GM19397 (cell line): ENCODE measurements at regions not wholly inside any gene's neighbourhood (a gene's known extent, or its start where the extent isn't known, plus 50 kb on each side); places are given as distances from the start of the nearest gene placed in this dataset.
"Not testable (repeated sequence)": the region's sequence is repeated elsewhere in the genome, so short reads cannot be mapped to it uniquely, and the experiment has no call there.

Experiments
- ATAC-seq: cut with Tn5 transposase; IDR thresholded peaks from one replicate; pipeline ENCODE4 v1.9.1; 2021; ENCODE audit warnings: mild to moderate bottlenecking, moderate library complexity; ENCODE audit not compliant: unreplicated experiment

DNA sequence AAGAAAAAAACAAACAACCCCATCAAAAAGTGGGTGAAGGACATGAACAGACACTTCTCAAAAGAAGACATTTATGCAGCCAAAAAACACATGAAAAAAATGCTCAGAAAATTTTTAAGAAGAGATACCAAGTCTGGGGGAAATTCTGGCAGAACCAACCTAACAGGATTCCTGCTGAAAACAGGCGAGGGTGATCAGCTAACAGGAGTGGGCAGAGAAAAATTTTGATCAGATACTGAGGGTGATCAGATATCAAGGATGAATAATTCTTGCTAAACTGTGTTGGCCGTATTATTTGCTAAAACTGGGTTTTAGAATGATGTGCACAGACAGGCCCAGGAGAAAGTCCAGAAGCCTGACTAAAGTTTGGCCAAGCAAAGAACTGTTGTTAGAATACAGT lies 557.3 kb downstream of the CD109 start:
- no peak for ATAC-seq

DNA sequence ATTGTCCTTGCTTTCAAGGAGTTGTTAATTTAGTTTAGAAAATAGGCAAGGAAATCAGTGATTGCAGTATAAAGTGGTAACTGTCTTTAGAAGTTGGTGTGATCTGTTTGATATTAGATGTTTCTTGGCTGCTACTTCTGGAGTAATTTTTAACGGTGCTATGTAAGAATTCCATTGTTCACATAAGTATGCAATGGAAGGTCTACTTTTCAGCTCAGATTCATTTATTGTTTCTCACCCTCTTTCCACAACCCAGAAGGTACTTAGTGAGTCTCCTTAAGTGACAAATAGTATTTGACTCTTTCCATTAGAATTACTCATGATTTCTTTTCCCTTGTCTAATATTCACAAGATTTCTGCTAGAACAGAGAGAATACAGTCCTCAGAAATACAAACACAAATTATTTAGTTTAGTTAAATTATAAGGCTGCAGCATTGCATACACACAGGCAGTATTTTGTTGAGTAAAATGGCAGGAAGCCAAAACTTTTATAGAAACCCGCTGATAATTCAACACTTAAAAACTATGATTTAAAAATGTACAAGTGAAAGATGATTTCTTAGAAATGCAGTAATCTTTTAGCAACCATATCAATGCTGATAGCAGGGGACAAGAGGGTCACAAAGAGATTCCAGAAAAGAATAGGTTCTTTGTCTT lies 554.3 kb downstream of the CD109 start:
- ATAC-seq = no peak

DNA sequence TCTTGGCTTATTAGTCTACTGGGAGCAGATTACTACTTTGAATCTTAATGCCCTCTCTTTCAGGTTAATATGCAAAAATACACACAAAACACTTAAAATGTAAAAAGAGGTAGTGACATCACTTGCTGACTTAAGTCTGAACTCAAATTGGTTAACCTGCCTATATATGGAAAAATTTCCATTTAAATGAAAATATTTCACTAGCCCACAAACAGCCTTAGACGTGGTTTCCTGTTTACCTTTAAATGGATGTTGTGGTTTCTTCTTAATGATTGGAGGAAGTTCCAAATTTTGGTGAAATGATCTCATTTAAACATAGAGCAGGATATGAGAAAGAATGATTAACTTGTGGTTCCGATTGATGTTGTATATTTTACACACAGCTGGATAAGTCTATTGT lies 553.7 kb downstream of the CD109 start:
- ATAC-seq = peak; percentile 77

DNA sequence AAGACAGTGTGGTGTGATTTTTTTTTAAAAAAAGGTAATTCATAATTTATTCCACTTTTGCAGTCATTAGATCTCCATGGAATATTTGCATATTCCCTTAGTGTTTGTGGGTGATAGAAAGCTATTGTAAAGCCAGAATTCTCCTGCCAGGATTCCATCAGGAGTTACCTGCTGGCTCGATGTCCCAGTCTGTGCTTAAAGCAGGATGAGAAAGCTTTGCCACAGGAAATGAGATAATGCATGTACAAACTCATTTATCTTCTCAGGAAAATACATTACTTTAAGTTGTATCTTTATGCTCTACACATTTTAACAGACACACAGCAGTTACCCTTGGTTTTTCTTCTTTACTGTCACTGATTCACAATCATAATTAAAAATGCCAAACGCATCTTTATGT lies 553.0 kb downstream of the CD109 start:
- no peak for ATAC-seq

DNA sequence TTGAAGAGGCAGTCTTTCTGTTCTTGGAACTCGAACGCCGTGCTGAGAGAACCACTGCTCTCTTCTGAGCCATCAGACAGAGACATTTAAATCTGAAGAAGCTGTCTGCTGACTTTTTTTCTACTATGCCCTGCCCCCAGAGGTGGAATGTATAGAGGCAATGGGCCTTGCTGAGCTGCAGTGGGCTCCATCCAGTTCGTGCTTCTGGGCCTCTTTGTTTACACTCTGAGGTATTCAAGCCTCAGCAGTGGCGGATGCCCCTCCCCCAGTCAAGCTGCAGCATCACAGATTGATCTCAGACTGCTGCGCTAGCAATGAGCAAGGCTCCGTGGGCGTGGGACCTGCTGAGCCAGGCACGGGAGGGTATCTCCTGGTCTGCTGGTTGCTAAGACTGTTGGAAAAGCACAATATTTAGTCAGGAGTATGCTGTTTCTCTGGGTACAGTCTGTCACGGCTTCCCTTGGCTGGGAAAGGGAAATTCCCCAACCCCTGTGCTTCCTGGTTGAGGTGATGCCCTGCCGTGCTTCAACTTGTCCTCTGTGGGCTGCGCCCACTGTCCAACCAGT lies 526.8 kb downstream of the CD109 start:
- no peak for ATAC-seq

DNA sequence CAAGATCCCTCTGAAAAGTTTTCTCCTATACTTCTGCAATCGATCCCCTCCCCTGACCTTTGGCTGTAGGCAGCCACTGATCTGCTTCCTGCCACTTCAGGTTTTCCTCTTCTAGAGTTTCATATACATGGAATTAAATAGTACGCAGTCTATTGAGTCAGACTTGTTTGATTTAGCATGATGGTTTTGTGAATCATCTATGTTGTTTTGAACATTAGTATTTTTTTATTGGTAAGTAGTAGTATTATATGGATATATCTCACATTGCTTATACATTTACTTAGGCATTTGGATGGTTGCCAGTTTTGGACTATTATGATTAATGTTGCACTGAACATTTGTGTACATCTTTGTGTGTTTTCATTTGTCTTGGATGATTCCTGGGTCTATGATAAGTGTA lies 518.0 kb downstream of the CD109 start:
- ATAC-seq = no peak

DNA sequence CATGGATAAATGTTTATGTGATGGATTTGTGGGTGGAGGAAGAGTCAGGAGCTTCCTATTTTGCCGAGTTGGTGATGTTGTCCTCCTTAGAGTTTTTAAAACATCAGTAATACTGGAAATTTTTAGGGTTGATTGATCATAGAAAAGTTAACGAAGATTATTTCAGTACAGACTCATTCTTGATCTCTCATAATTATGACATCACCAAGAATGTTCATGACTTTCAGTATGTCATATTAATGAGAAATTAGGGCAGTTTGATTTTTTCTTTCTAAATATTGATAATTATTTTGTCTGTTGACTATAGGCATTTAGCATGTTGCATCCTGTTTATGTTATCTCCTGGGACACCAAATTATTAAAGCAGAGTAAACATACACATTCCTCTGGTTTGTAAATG lies 512.2 kb downstream of the CD109 start:
- no peak for ATAC-seq

DNA sequence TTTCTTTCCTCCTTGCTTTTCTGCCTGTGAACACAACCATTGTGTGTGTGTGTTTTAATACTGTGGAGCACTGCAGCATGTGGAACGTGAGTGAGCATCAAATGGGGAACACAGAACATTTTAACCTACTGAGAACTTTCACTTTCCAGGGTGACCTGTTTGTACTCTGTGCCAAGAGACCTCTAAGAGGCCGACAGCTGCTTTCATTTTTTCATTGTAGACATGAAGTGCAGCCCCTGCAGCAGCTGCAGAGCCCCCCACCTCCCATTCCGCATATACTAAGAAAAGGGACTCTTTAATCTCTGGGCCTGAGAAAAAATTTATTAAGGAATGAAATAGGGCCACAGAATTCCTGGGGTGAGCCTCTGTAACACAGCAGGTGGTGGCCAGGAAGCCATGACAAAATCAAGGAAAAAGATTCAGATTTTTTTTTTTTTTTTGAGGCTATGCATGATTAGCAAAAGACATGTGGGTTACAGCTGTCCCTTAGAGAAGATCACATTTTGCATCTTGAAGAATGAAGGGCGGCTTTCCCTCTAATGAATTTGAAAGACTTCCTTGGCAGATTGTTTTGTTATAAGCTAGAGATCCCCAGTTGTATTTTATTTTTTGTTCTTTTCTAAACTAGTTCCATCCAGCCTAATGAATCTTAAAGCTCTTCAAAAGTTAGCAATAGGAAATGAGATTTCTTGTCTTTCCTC lies 503.4 kb downstream of the CD109 start:
- ATAC-seq = no peak

DNA sequence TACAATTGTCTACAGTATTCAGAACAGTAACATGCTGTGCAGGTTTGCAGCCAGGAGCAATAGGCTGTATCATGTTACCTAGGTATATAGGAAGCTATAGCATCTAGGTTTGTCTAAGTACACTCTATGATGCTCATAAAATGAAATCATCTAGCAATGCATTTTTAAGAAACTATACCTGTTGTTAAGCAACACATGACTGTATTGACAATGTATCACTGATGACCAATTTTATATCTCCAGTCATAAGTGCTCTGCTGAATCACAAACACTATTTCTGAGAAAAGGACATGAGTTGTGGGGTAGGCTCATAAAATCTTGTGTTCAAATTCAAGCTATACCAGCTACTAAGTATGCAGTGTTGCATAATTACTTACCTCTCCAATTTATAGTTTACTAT lies 501.3 kb downstream of the CD109 start:
- ATAC-seq = no peak

DNA sequence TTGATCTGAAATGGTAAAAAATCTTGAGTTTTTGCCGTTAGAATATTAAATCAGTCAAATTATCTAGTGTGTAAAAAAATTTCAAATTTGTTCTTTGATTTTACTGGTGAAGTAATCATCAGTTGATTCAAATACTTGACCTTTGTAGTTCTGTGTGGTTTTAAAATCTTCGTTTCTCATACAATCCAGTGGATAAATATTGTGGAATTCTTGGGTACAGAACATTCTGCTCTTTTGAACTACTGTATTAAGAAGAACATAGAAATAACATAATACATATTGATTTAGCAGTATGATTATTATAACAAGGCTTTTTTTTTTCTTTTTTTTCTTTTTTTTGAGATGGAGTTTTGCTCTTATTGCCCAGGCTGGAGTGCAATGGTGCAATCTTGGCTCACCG lies 491.8 kb downstream of the CD109 start:
- ATAC-seq = no peak

DNA sequence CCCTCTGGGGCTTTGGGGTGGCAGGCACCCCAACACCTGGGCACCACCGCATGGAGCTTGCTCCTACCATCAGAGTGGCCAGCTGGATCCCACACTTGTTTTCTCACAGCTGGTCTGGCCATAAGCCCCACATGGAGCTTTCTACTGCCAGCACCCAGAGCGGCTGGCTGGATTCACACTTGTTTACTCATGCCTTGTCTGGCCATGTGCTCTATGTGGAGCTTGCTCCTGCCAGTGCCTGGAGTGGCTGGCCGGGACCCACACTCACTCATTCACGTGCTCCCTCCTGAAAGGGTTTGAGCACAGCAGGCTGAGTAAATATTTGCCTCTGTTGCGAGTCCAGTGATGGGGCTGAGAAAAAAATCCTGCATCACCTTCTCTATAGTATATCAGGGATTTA lies 487.0 kb downstream of the CD109 start:
- ATAC-seq = no peak

DNA sequence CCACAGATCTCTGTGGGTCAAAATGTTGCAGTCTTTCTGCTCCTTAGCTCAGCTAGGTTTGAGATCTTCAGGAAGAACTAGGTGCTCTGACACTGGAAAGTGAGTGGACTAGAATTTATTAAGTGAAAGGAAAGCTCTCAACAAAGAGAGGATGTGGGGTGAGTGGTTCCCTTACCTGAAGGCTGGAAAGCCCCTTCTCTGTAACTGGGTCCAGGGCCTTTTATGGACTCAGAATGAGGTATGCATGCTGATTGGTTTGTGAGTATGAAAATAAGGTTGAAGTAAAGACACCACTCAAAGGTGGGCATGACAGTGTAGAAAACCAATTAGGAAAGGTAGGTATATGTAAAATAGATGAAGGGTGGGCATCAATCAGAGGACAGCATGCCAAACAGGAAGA lies 485.5 kb downstream of the CD109 start:
- ATAC-seq = no peak

DNA sequence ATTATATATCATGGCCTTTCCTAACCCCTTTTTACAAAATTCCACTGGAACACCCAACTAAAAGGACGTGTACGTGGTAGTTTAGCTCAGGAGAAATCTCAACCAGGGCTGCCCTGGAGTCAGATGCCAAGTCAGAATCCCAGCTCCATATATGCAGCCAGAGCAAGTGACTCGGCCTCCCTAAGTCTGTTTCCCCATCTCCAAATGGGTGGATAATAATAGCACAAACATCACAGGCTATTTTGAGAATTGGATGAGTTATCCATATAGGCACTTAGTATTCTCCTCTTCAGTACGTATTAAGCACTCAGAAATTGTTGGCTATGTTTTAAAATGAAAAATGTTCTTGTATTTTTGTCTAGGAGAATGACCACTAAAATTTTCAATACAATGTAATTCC lies 481.5 kb downstream of the CD109 start:
- no peak for ATAC-seq

DNA sequence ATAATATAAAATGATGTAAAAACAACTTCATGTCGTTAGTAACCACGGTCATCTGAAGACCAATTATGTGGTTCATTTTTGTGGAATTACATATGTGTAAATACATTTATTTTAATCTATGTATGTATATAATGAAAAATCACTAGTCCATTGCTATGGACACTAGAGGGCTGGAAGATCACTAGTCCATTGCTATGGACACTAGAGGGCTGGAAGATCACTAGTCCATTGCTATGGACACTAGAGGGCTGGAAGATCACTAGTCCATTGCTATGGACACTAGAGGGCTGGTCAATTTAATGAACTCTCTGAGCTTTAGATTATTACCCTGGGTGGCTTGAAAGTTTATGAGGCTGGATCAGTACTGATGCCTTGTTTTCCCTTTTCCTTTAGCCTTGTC lies 474.5 kb downstream of the CD109 start:
- ATAC-seq = not testable (repeated sequence)

DNA sequence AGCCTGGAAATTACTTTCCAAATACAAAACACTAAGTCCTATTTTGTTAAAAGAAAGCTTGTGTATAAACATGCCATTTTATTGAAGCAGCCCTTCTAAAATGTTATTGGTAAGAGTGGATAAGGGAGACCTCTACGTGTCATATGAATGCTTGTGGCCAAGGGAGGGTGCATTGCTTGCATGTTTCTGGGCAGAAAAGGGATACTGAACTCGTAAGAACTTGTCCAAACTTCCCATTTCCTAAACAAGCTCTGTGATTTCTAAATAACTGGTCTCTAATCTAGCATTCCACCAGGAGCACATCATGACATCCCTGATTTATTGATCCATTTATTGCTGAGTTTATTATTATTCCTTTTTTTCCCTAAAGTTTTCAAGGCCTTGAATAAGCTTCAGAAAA lies 474.1 kb downstream of the CD109 start:
- ATAC-seq = no peak

DNA sequence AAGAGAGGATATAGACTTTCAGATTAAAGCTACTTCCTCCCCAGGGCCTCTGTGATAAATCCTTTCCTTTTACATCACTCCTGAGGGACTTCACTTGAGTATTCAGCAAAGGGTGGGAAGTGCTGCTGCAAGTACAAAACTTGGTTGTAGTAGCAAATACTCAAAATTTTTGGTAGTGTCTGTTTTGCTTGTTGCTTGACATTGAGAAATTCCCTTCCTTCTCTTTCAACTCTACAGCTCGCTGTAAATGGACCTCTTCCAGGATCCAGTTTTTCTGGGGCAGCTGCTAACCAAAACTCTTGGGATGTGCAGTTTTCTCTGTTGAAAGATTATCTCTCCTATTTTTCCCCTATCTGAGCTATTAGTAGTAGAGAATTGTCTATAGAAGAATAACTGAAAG lies 472.0 kb downstream of the CD109 start:
- ATAC-seq = no peak

DNA sequence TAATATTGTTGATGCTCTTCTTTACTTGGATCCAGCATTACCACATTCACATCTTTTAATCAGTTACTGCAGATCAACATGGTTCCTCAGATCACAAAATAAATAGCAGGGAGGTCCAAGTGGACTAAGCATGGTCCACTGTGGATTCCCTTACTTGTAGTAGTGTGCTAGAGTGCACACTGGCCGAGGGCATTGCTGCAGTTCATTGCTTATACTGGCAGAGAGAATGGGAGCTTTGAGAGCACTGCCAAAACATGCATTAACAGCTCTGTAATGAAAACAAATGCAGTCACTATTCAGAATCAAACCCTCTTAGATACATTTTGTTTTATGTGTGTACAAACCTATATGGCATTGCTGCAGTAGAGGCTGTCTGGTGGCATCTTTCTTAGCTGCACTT lies 471.5 kb downstream of the CD109 start:
- ATAC-seq = no peak

DNA sequence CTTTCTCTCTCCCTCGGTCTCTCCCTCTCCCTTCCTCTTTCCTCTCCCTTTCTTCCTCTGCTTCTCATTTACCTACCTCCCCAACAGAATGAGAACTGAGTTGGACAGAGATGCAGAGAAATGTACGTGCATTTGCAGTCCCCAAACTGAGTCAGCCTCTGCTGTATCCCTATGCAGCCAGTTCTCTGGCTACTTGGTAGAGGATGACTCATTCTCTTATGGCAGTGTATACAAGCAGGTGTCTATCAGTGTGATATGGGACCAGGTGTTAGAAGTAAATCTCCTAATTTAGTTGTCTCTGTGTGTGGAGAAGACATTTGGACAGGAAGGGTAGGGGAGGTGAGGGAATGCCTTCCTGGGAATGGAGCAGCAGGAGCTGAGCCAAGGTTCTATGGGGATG lies 470.8 kb downstream of the CD109 start:
- no peak for ATAC-seq

DNA sequence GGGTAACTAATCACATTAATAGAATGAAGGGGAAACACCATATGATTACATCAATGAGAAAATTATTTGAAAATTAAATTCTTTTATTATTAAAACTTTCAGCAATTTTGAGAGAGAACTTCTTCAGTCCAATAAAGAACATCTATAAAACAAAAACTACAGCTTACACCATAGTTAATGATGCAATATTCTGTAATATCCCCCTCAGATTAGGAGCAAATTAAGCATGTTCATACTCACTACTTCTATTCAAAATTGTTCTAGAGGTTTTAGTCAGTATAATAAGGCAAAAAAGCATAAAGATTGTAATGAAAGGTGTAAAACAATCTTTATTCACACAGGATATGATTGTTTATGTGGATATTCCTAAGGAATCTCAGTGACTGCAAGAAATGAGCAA lies 465.4 kb downstream of the CD109 start:
- no peak for ATAC-seq

DNA sequence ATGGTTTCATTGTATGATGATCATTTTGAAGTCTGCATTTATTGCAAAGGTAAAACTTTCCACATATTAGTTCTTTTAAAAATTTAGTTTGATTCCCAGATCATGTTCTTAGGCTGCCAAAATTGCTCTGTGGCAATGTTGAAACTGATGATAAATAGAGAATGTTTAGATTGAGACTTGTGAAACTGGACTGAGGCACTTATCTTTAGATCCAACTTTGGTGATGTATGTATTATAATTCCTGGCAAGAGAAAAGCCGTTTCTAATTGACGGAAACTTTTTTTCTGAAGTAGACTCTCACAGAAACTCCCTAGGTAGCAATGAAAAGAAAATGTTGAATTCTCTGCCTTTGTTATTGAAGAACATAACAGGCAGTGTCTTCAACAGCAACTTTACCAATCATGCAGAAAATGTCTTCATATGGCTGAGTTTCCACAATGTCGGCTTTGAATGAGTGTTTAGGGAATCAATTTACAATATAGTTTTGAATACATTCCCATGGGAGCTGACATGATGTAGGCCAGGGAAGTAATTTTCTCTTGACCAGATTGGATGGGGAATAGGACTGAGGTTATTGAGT lies 456.2 kb downstream of the CD109 start:
- no peak for ATAC-seq

DNA sequence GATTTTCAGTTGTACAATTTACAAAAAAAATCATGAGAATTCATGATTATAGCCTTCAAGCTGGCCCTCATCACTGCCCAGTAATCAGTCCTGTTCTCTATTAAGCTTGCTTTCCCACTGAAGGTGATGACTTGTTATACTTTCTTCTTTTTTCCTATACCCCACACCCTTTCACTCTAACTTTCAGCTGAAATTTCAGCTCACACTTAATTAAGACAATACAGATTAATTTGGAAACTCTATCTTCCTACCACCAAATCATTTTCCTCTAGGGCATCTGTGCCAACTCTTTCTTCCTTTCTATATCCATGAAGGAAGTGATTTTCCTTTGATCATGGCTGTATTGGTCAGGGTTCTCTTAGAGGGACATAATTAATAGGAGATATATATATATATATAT lies 449.9 kb downstream of the CD109 start:
- ATAC-seq = no peak

DNA sequence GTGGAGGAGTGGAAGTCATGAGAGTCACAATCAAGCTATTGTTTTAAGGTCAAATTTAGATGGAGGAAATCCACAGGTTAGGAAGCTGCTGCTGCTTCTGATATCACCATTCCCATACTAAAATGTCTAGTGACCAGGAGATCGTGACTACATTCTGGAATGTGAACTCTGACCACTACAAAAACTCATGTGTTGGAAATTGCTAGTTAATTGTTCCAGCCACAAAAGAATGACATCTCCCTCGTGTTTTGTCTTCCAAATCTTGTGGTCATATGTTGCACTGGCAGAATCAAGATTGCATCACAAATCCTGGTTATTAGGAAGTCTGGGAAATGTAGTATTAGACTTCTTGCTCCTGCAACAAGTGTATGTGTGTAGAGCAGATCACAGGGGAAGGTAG lies 441.9 kb downstream of the CD109 start:
- ATAC-seq = no peak
